HG03135 (cell line): ENCODE measurements at regions not wholly inside any gene's neighbourhood (a gene's known extent, or its start where the extent isn't known, plus 50 kb on each side); places are given as distances from the start of the nearest gene placed in this dataset.
A peak's percentile ranks its signal among the peaks of the same experiment; 100 is the strongest.

Experiments used
- ATAC-seq: cut with Tn5 transposase; IDR thresholded peaks from one replicate; pipeline ENCODE4 v1.9.1; 2021; ENCODE audit warnings: mild to moderate bottlenecking, moderate library complexity; ENCODE audit not compliant: unreplicated experiment

DNA sequence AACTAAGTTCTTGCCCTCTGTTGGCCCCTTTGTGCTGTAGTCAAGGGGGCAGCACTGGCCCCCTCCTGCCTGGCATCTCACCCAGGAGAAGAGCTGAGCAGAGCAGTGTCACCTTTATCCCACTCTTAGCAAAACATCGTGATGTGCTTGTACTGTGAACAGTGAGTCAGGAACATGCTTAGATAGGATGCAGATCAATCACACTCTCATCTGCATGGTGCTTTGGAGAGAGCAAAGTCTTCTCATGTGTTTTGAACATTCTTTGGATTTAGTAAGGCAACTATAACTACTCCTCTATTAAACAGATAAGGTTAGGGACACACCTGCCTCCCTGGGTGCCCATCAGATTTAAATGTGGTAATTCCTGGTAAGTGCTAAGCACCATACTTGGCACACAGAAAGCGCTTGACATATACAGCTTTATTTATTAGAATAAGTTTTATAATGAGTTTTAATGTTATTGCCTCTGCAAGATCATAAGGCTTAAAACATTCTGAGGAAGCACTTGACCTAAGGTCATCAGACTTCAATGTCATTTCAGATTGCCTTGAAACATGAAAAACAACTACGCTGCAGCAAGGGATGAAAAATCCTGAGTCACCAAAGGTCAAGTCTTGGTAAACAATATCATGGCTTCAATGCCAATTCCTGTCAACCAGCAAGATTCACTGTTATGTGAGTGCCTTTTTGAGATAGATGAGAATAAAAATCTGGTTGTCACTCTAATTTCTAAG is 82.4 kb upstream of the IRS2 start:
- no peak for ATAC-seq

DNA sequence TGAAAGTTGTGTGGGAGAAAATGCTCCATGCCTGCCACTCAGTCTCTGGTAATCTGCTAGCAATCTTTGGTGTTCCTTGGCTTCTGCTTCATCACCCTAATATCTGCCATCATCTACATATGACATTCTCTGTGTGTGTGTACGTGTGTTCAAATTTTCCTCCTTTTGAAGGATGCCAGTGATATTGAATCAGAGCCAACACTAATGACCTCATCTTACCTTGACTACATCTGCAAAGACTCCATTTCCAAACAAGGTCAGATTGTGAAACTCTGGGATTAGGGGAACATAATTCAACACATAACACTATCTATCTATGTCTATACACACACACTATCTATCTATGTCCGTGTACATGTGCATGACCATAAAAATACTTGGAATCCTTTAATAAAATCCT is 81.4 kb upstream of the IRS2 start:
- no peak for ATAC-seq

DNA sequence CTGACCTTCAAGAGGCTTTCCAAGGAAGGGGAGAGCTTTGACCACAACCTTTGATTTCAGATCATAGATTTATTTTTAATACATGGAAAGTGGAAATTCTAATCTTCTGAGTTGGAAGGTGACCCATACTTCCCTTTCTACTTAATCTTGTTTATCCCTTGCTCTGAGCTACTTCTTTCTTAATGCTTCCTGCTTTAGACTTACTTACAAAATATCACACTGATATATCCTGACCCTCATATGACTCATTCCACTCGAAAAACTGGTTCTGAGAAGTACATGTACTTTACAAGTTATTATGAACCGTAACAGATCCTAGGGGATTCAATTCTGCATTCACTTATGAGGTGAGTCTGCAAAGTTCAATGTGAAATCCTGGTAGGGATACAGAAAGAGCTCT is 76.2 kb upstream of the IRS2 start:
- no peak for ATAC-seq

DNA sequence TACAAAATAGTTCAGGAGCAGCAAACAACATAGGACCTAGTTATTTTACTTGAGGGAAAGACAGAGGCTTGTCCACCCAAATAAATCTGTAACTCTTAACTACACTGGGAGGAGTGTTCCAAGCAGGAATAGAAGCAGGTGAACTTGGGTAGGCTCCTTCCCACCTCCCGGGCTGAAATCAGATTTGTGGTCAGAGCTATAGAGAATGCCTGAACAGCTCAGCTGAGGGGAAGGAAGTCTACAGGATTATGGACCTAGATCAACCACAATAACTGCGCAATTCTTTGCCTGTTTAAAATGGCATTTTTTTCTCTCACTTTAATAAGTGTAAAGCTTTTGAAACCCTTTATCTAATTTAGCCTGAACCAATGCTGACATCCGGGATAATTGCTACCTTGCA is 73.5 kb upstream of the IRS2 start:
- ATAC-seq: no peak

DNA sequence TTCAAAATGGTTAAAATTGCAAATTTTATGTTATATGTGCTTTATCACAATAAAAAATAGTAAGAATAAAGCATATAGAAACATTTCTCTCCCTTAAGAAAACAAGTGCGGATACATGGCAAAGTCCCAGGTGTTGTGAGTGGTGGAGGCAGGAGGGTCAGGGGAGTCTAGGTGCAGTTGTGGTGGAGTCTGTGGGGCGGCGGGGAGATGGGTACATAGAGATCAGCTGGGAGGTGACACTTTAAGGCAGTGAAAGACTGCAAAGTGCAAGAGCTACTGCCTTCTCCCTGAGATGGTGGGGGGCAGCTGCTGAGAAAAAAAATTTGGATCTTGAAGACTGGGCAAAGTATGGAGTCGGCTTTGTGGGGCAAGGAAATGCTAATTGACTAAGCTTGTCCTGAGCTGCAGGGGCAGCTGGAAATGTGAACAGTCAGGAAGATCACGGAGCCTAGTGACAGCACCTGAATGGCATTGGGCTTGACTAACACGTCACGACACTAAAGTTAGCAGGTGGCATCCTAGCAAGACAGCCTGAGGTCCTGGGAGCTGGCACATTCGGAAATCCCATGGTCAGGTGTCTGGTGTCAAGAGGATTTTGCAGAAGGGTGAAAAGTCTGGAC is 72.9 kb upstream of the IRS2 start:
- no peak for ATAC-seq

DNA sequence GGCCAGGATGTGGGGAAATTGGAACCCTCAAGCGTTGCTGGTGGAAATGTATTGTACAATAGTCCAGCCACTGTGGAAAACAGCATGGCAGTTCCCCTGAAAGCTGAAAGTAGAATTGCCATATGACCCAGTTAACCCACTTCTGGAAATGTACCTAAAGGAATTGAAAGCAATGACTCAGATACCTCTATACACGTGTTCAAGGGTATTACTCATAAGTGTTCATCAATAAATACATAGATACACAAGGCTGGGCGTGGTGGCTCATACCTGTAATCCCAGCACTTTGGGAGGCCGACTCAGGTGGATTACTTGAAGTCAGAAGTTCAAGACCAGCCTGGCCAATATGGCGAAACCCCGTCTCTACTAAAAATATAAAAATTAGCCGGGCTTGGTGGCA is 71.9 kb upstream of the IRS2 start:
- ATAC-seq: no peak

DNA sequence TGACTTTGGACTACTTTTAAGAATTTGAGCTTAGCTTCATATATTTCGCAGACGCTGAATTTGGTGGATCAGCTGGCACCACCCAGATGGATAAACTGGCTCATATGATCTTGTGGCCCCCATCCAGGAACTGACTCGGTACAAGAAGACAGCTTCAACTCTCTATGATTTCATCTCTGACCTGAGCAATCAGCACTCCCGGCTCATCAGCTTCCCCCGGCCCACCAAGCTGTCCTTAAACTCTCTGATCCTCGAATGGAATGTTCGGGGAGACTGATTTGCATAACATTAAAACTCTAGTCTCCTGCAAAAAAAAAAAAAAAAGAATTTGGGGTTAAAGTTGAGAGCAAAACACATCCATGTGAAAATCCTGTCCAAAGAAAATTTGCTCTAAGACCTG is 71.4 kb upstream of the IRS2 start:
- no peak for ATAC-seq

DNA sequence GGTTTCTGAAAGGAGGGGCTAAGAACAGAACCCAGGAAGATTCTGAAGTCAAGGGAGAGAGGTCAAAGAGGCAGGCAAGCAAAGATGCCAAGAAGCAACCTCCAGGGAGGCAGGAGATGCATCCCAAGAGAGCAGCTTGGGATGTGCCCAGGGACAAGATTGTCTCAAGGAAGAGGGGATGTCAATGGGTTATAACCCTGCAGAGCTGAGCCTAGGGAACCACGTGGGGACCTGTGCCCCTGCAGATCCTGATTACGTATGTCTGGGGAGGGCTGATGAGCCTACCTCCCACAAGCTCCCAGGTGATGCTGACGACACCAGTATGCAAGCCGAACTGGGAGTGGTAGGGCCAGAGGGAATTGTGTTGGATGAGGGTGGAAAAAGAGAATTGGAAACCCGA is 70.9 kb upstream of the IRS2 start:
- ATAC-seq: no peak

DNA sequence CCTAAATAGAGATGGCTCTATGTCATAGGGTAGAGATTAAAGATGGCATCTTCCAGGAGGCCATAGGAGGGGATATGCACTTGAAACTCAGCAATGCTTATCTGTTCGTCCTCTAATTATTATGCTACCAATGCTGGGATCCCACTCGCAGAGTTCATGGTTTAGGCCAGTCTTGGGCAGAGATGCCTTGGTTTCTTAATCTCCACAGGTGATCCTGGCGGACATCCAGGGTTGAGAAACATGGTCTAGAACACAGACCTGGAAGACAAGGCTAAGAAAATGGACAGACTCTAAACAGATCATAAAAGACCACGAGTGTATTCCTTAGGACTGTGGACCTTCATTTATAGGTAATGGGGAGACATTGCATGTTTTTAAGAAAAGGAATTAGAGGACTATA is 70.0 kb upstream of the IRS2 start:
- ATAC-seq: no peak

DNA sequence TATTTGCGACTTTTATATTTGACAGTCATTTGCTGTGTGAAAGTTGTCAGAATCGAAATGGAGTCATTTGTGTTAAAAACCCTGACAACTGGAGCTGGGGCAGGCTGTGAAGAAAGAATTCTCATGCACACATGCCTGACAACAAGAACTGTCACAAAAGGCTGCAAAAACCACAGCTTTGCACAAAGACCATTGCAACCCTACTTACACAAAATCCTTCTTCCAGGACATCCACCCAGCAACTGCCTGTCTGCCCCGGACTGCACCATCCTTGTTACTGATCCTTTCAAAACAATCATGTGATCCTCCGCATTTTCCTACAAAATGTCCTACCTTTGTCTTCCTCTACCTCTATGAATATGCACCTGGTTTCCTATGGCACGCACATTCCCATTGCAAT is 66.8 kb upstream of the IRS2 start:
- no peak for ATAC-seq

DNA sequence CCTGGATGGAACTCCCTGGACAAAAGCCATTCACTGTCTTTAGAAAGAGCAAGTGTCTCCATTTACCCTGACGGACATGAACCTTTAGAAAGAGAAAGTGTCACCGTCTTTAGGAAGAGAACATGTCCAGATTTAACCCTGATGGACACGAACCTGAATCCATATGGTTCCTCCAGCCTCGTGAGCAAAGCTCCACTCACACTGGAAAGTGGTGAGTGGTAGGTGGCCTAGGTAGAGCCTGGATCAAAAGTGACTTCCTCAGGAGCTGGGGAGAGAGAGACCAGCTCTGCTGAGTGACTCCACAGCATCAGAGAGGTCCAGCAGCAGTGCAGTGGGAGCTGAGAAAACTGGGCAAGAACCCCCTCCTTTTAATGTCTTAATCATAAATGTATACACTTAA is 59.8 kb upstream of the IRS2 start:
- ATAC-seq: no peak

DNA sequence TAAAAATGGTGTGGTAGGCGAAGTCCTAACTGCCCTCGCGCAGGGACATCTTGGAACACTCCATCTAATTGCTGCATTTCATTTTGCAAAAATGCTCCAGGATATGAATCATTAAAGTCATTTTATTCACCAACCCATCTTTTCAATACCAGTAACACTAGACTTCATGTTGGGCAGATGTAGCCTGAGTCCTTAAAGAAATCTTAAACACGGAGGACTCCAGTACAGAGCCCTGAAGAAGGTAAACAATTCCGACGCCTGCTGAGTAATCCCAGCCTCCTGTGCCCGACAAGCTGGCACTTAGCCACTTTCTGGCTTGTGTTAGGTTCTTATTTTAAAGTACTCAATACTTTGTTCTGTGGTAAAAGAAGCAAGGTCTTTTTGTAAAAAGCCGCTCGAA is 58.0 kb upstream of the IRS2 start:
- no peak for ATAC-seq

DNA sequence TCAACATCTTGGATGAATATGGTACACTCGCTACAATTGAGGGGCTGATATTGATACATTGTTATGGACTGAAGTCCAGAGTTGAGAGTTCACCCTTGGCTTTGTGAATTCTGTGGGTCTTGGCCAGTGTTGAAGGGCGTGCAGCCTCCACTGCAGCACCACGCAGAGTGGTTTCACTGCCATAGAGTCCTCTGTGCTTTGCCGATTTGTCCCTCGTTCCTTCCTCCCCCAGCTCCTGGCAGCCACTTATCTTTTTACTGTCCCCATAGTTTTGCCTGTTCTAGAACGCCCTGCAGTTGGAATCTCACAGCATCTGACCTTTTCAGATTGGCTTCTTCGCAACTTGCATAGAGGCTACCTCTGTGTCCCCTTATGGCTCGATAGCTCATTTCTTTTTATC is 57.3 kb upstream of the IRS2 start:
- no peak for ATAC-seq

DNA sequence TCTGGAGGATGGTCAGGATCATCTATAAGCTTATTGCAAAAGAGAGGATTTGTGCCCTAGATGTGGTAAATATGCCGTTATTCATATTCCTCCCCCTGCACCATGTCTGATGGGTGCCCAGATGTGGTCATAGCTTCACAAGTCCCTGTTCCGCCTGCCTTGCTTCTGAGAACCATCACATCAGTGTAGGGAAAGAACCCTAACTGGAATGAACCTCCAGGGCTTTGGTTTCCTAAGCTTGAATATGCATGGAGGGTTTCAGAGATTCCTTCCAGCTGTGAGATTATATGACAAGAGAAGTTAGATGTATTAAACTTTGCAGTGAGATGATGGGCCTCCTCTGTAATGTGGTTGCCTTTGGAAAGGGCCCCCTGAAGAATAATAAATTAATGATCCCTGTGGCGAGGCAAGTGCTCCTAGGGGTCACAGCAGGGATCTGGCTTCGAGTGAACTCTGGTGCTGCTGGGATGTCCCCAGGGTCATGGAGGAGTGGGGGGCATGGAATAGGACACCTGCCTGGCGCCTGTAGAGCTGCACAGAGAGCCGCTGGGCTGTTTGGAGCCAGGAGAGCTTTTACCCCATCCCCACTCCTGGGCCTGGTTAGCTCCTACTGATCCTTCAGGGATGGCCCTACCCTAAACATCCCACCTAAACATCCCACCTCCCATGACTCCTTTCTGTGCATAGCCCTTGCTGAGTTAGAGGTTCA is 56.0 kb upstream of the IRS2 start:
- ATAC-seq: no peak

DNA sequence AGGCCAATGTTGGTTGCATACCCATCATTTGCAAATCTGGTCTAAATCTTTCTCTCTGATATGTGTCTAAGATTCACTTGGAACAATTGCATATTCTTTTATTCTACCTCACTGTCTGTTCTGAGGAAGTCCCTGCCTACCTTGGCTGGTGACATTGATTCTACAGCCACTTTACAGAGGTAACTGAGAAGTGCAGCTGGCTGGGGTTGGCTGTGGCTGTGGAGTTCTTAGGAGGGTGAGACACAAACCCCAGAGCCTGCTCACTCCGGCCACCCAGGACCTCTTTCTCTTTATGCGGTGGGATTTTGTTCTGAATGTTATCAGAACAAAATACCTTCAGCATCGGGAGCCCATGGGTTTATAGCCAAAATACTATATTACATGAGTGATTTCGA is 54.5 kb upstream of the IRS2 start:
- ATAC-seq: no peak

DNA sequence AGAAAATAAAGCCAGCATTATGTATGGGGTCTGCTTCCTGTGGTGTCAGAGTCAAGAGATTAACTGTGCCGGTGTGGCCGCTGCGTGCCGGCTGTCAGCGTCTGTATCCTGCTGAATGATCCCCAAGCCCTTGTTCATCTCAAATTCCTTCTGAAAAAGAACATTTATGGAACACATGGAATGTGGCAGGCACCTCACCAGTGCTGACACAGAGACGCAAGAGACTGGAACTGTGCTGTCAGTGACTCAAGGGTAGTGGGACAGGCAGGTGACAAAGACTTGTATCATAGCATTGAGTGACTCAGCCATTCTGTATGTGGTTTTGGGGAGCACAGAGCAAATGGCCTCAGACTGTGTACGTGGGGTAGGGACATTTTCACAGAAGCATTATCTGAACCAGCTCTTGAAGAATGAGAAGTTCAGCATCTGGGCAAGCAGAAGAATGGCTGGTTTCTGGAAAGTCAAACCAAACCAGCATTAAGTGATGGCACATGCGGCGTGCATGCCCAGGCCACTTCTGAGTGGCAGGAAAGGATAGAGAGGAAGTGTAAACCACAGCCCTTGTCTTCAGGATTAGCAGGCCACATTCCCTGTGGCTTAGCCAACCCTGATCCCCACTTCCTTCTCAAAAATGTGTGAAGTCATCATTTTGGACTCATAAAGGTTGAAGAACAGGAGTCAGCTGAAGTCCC is 54.0 kb upstream of the IRS2 start:
- no peak for ATAC-seq

DNA sequence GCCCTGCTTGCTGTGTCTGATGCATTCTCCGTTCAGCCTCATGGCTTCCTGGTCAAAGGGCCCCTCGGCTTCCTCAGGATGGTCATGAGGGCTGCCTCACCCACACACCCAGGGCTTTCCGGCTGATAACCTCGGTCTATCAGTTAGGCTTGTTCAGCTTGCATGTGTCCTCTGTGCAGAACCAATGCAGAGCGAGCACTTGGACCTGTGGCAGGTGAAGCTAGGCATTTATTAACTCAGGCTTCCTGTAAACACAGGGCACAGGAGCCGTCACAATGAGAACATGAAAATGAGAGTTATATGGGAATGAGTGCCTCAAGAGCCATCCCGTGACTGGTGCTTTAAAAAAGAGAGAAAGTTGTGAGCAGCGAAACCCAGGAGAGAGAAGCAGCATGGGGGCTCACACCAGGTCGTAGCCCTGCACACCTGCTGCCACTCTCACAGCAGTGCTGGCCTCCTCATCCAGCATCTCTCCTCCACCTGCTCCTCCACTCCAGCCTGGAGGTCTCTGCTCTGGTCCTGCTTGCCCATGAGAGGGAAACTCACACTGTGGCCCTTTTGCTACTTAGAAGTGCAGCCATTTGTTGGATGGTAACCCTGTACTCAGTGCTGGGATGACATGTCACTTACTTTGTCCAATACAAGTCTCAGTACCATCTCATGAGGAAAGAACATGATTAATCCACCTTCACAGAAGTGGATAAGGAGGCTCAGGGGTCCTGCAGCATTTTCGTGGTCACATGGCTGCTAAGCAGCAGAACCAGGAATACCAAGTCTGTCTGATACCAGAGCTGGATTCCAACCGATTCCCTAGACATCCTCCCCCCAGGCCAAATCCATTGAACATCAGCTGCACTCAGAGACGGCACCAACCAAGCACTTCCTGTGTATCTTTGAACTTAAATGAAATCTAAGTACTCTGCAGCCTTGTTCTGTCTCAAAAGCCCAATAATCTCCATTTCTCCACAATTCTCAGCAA is 50.5 kb upstream of the IRS2 start:
- ATAC-seq: peak; percentile 67
